ENCODE measurements at regions not wholly inside any gene's neighbourhood (a gene's known extent, or its start where the extent isn't known, plus 50 kb on each side); places are given as distances from the start of the nearest gene placed in this dataset.

GRCh38 chr18:22064581-22064980, 104.8 kb upstream of the GATA6 start:
- POLR2A ChIA-PET = interaction anchor here (0.6 kb wide), 1 partner anchor 605 kb away, joined by 4 read pairs; no protein-coding TSS in a partner anchor
- in situ Hi-C loops (cut with MboI) = no loop called here
- no peak for FAIRE-seq

More at GRCh38 chr18:22064581-22064980, 104.8 kb upstream of the GATA6 start:
- no peak overlapping the region for H3K4me3 ChIP-seq
- TF ChIP-seq E2F8 (IDR thresholded peaks at IDR 0.05; ENCODE audit: low read depth, partially characterized antibody) (no peak), CEBPB (IDR thresholded peaks at IDR 0.05; ENCODE audit: borderline replicate concordance in 1 of 2, low read depth in 2 of 2, low read length in 2 of 2) (no peak), JUND (IDR thresholded peaks at IDR 0.05; ENCODE audit: low read depth, low read length) (no peak), KAT2A (conservative IDR thresholded peaks at IDR 0.05; ENCODE audit: control insufficient read depth, low read depth, low read length) (no peak), MAX (IDR thresholded peaks at IDR 0.05; ENCODE audit: low read depth, low read length) (no peak), PKNOX1 (IDR thresholded peaks at IDR 0.05) (no peak), KDM1A (IDR thresholded peaks at IDR 0.05; ENCODE audit: borderline replicate concordance) (no peak), WRNIP1 (IDR thresholded peaks at IDR 0.05; ENCODE audit: borderline replicate concordance, low read depth, low read length) (no peak), NKRF (conservative IDR thresholded peaks at IDR 0.05) (no peak), TBL1XR1 (IDR thresholded peaks at IDR 0.05; ENCODE audit: low read depth, low read length) (no peak)
- H3K4me2 ChIP-seq (ENCODE audit: control insufficient read depth, insufficient read depth) = no peak overlapping the region
- no peaks in the 10 kb centered on the region for H4K20me1 ChIP-seq (ENCODE audit: control insufficient read depth, insufficient read depth)
- H3K9me3 ChIP-seq (replicated peaks; ENCODE audit: control insufficient read depth, insufficient read depth, low read length) = no peaks in the 10 kb centered on the region
- no peaks in the 10 kb centered on the region for H3K79me2 ChIP-seq (ENCODE audit: control insufficient read depth, insufficient read depth, low read length)
- WGBS (ENCODE audit: insufficient coverage, insufficient replicate concordance, low lambda C conversion rate, missing lambda C conversion rate) = 44% methylated on average over 4 of the region's 7 CpGs
- no peak overlapping the region for H2AFZ ChIP-seq (ENCODE audit: control insufficient read depth, low read depth, low read length)
- ChIA-PET SMC1A (ENCODE audit: uncharacterized antibody, unreplicated experiment) (no interaction called here), CTCF (no interaction called here), RAD21 (ENCODE audit: unreplicated experiment) (no interaction called here)
- no peaks in the 10 kb centered on the region for H3K36me3 ChIP-seq (ENCODE audit: control insufficient read depth in 2 of 2, insufficient read depth in 2 of 2, low read length in 1 of 2)
- no peak overlapping the region for H3K9ac ChIP-seq (ENCODE audit: control insufficient read depth, insufficient read depth, low read length)
- H3K4me1 ChIP-seq (ENCODE audit: control insufficient read depth, insufficient read depth, low read length) = no peaks in the 10 kb centered on the region
- intact Hi-C loops (cut with micrococcal nuclease; ENCODE audit: unreplicated experiment) = no loop called here
- DNase-seq (ENCODE audit: low read depth, low spot score) (no peak), ATAC-seq (no peak)
- H3K27me3 ChIP-seq (replicated peaks in 1 of 2; ENCODE audit: control insufficient read depth in 2 of 2, insufficient read depth in 2 of 2, low read length in 1 of 2) = no peaks in the 10 kb centered on the region
- no peak overlapping the region for H3K27ac ChIP-seq (ENCODE audit: control insufficient read depth, insufficient read depth)
- no TSS peak for BruUV-seq (replicated peaks)
